ENCODE measurements at regions not wholly inside any gene's neighbourhood (a gene's known extent, or its start where the extent isn't known, plus 50 kb on each side); places are given as distances from the start of the nearest gene placed in this dataset.

GRCh38 chr17:14953405-14953804 is 311.7 kb downstream of the PMP22 start:
- no peaks in the 10 kb centered on the region for H3K36me3 ChIP-seq (ENCODE audit: control insufficient read depth in 2 of 4, insufficient read depth in 4 of 4, low read length in 3 of 4)
- no peak overlapping the region for H3K23ac ChIP-seq (ENCODE audit: insufficient read length)
- H2BK20ac ChIP-seq (ENCODE audit: low read length), result no peak overlapping the region
- no peak overlapping the region for H2BK5ac ChIP-seq (ENCODE audit: low read depth, low read length)
- ChIA-PET POLR2A (ENCODE audit: partially characterized antibody) (no interaction called here), CTCF (ENCODE audit: partially characterized antibody) (no interaction called here)
- H3K56ac ChIP-seq (replicated peaks; ENCODE audit: insufficient read length, low read depth, low read length), result no peak overlapping the region
- H3K9ac ChIP-seq (replicated peaks in 1 of 4; ENCODE audit: extremely low read depth in 1 of 4, low read depth in 3 of 4, low read length in 3 of 4), result no peak overlapping the region
- no peak overlapping the region for H3K4me2 ChIP-seq (ENCODE audit: insufficient read depth in 1 of 2, low read depth in 2 of 2, low read length in 2 of 2)
- no peak overlapping the region for H2BK120ac ChIP-seq (replicated peaks; ENCODE audit: low read depth, low read length)
- H2BK12ac ChIP-seq (ENCODE audit: low read depth, low read length), result no peak overlapping the region
- no peak overlapping the region for H2AK5ac ChIP-seq (ENCODE audit: low read depth, low read length)
- no peak overlapping the region for H4K91ac ChIP-seq (replicated peaks; ENCODE audit: insufficient read length, low read length)
- H4K20me1 ChIP-seq (replicated peaks in 1 of 2; ENCODE audit: control insufficient read depth in 1 of 2, insufficient read depth in 2 of 2, low read length in 2 of 2), result no peaks in the 10 kb centered on the region
- no peak overlapping the region for H4K8ac ChIP-seq (ENCODE audit: extremely low read depth, insufficient read depth, low read length)
- no peak for TF ChIP-seq KDM5A (IDR thresholded peaks at IDR 0.05; ENCODE audit: low read length)
- TF ChIP-seq SAP30 (IDR thresholded peaks at IDR 0.05; ENCODE audit: insufficient read depth, insufficient replicate concordance, low read length), result no peak
- no peak for TF ChIP-seq CBX8 (IDR thresholded peaks at IDR 0.05; ENCODE audit: borderline replicate concordance, low read depth, low read length)
- no peak for TF ChIP-seq SP1 (IDR thresholded peaks at IDR 0.05; ENCODE audit: low read depth, low read length)
- TF ChIP-seq EP300 (IDR thresholded peaks at IDR 0.05; ENCODE audit: borderline replicate concordance in 1 of 2, low read depth in 2 of 2, low read length in 2 of 2), result no peak
- TF ChIP-seq KDM4A (IDR thresholded peaks at IDR 0.05; ENCODE audit: low read depth, low read length, severe bottlenecking), result no peak
- no peak for TF ChIP-seq SUZ12 (IDR thresholded peaks at IDR 0.05; ENCODE audit: low read length)
- TF ChIP-seq TCF12 (IDR thresholded peaks at IDR 0.05; ENCODE audit: low read depth, low read length), result no peak
- H2AFZ ChIP-seq (ENCODE audit: low read length), result no peak overlapping the region
- DNase-seq (ENCODE audit: low read depth in 1 of 2, low spot score in 2 of 2), result no peak
- H3K14ac ChIP-seq (ENCODE audit: insufficient read length), result no peak overlapping the region
- no peaks in the 10 kb centered on the region for H3K79me2 ChIP-seq (ENCODE audit: control insufficient read depth in 1 of 2, insufficient read depth in 2 of 2, low read length in 2 of 2)
- 91% methylated on average over 5 of the region's 5 CpGs; no CpG with 5 or more reads in 1 of the 2 experiments for WGBS, 2 experiments (ENCODE audit: extremely low coverage in 1 of 2, insufficient coverage in 1 of 2, insufficient read length in 1 of 2, insufficient replicate concordance in 2 of 2, low coverage in 1 of 2, low lambda C conversion rate in 2 of 2, missing lambda C conversion rate in 1 of 2)
- H3K4ac ChIP-seq (replicated peaks; ENCODE audit: insufficient read length, low read depth, low read length), result no peak overlapping the region
- no peak overlapping the region for H3K27ac ChIP-seq (ENCODE audit: low read depth, low read length)
- no peaks in the 10 kb centered on the region for H3K27me3 ChIP-seq (replicated peaks in 1 of 4; ENCODE audit: control insufficient read depth in 3 of 4, extremely low read depth in 1 of 4, insufficient read depth in 3 of 4, low read length in 3 of 4)
- H3K18ac ChIP-seq (ENCODE audit: extremely low read depth, low read length), result no peak overlapping the region
- H3K9me3 ChIP-seq (ENCODE audit: insufficient read depth in 2 of 2, low read depth in 1 of 2, low read length in 1 of 2), result no peaks in the 10 kb centered on the region
- FAIRE-seq, result no peak
- H3K4me1 ChIP-seq (replicated peaks in 1 of 4; ENCODE audit: control insufficient read depth in 3 of 4, insufficient read depth in 4 of 4, low read length in 3 of 4), result no peaks in the 10 kb centered on the region
- no peak overlapping the region for H3K4me3 ChIP-seq (ENCODE audit: extremely low read depth in 1 of 4, insufficient read depth in 2 of 4, low read depth in 3 of 4, low read length in 4 of 4)
- no peak overlapping the region for H2BK15ac ChIP-seq (ENCODE audit: low read length)
- H3K23me2 ChIP-seq (ENCODE audit: low read depth, low read length), result no peaks in the 10 kb centered on the region
- H3K79me1 ChIP-seq (ENCODE audit: low read depth, low read length), result no peaks in the 10 kb centered on the region
- H4K5ac ChIP-seq (ENCODE audit: insufficient read length, low read depth, low read length), result no peak overlapping the region

Measured in H1 (cell line).